ENCODE measurements at regions not wholly inside any gene's neighbourhood (a gene's known extent, or its start where the extent isn't known, plus 50 kb on each side); places are given as distances from the start of the nearest gene placed in this dataset.

DNA sequence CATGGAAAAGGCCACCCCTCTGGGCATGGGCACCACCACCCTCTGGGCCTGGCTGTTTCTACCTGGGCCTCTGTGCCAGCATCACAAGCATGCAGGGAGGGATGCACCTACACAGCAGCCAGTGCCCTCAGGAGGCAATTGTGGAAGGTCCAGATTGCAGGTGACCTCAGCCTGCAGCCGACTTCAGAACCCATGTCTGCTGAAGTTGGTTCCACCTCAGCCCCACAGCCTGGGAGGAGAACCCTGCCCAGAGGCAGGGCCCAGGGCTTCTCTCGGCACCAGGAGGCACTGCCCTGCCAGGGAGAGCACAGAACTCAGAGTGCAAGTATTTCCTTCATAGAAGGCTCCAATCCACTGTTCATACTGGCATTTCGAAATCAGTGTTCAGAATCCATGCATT, 149.8 kb downstream of the TTLL2 start:
- TF ChIP-seq, protein P1, sequence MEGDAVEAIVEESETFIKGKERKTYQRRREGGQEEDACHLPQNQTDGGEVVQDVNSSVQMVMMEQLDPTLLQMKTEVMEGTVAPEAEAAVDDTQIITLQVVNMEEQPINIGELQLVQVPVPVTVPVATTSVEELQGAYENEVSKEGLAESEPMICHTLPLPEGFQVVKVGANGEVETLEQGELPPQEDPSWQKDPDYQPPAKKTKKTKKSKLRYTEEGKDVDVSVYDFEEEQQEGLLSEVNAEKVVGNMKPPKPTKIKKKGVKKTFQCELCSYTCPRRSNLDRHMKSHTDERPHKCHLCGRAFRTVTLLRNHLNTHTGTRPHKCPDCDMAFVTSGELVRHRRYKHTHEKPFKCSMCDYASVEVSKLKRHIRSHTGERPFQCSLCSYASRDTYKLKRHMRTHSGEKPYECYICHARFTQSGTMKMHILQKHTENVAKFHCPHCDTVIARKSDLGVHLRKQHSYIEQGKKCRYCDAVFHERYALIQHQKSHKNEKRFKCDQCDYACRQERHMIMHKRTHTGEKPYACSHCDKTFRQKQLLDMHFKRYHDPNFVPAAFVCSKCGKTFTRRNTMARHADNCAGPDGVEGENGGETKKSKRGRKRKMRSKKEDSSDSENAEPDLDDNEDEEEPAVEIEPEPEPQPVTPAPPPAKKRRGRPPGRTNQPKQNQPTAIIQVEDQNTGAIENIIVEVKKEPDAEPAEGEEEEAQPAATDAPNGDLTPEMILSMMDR (conservative IDR thresholded peaks at IDR 0.05; ENCODE audit: low read depth, low read length): no peak
- TF ChIP-seq EZH2phosphoT487 (IDR thresholded peaks at IDR 0.05; ENCODE audit: borderline replicate concordance, low read length): no peak
- TF ChIP-seq EZH2 (IDR thresholded peaks at IDR 0.05; ENCODE audit: low read length, unreplicated experiment): no peak
